Hematopoietic multipotent progenitor cell (in vitro differentiated cells): ENCODE measurements at regions not wholly inside any gene's neighbourhood (a gene's known extent, or its start where the extent isn't known, plus 50 kb on each side); places are given as distances from the start of the nearest gene placed in this dataset.

ENCODE experiments used
- DNase-seq, 3 donors: peaks; one replicate each; pipeline ENCODE4 v3.0.0-alpha.2; 2011 to 2015; ENCODE audit warnings: low read depth in 2 of 3, low spot score in 2 of 3

DNA sequence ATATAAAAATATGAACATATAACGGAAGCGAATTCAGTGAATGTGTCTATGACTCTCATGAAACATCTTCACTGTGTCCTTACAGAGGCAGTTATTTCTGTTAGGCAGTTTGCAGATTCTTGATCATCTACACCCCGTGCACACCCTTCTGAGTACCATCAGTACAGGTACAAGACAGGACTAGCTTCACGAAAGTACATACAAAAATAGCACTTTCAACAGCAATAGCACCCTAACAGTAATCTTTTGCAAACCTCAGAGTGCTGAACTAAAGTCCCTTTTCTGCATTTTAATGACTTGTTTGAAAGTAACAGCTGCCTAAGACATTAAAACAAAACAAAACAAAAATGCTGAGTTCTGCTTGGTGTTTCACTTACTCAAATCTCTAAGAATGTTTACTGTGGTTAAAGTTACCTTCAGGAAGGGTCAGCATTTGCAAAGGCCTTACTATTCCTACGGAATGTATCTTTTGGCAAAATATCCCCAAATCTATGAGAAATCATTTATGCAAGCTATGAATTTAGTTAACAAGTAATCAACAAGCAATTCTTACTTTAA, 104.1 kb downstream of the CNTN3 start:
- no peak for DNase-seq

DNA sequence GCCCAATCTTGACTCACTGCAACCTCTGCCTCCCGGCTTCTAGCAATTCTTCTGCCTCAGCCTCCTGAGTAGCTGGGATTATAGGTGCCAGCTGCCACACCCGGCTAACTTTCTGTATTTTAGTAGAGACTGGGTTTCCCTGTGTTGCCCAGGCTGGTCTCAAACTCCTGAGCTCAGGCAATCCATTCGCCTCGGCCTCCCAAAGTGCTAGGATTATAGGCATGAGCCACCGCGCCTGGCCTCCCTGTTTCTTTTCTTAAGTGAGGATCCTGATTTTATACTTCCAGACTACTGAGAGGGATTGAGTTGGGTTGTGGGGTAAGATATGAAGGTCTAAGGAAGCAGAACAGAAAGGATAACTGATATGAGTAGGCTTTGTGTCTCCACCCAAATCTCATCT, 106.8 kb downstream of the CNTN3 start:
- no peak for DNase-seq

DNA sequence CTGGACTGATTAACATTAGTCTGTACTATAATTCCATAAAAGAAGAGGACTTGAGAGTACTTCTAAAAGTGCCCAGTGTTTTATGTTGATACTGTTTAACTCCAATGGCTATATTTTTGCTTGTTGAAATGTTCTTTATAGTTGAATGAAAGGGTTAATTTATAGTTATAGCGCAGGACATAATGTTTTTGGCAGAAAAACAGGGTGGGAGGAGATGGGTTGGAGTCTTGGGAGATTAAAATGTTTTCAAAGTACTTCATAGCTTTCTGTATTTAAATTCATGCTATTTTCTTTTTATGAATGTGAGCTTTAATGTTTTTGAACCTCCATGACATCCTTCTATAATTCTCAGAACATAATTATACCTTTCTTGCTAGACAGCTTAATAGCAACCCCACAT, 108.2 kb downstream of the CNTN3 start:
- DNase-seq: no peak

DNA sequence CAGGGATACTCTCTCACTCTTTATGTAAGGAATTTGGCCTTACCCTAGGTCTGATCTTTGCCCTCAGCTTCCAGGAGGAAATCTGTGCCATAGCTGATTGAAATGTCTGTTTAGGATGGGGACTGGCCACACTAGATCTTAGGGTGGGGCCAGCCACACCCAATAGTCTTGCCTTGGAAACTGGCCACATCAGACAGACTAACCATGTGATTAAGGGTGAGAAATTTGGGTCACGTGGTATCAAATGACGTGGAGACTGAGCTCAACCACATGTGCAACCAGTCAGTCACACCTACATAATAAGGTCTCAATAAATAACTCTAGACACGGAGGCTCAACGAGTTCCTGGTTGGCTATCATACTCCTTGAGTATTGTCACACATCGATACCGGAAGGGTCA, 113.5 kb downstream of the CNTN3 start:
- DNase-seq: no peak

DNA sequence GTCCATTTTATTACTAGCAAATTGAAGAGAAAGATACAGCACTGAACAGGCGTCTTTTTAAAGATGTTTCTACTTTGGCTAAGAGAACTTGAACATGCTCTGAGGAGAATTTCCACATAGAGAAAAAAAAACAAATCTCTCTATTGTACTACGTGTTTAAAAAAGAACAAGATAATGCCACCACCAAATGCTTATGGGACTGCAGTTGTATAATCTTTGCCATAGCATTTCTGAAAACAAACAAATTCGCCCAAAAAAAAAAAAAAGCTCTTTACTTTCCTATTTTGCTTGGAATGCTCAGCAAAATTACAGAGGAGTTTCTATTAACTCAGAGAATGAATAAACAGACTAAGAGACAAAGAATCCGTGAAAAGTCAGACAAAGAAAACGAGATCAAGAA, 114.2 kb downstream of the CNTN3 start:
- no peak for DNase-seq

DNA sequence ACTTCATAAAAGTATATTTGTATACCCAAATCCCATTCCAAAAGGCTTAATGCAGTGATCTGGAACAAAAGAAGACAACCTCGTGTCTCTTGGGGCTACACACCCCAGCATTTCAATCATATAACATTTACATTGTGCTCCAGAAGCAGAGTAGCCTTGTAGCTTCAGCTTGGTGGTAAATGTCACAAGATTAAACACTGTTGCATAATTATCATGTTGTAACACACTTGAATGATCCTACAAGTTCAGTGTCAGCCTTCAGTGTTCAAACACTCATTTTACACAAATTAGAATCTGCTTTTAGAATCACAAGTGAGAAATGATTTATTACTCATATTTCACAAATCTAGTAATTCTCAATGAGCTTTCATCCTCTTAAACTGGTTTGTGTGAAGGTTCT, 122.6 kb downstream of the CNTN3 start:
- no peak for DNase-seq

DNA sequence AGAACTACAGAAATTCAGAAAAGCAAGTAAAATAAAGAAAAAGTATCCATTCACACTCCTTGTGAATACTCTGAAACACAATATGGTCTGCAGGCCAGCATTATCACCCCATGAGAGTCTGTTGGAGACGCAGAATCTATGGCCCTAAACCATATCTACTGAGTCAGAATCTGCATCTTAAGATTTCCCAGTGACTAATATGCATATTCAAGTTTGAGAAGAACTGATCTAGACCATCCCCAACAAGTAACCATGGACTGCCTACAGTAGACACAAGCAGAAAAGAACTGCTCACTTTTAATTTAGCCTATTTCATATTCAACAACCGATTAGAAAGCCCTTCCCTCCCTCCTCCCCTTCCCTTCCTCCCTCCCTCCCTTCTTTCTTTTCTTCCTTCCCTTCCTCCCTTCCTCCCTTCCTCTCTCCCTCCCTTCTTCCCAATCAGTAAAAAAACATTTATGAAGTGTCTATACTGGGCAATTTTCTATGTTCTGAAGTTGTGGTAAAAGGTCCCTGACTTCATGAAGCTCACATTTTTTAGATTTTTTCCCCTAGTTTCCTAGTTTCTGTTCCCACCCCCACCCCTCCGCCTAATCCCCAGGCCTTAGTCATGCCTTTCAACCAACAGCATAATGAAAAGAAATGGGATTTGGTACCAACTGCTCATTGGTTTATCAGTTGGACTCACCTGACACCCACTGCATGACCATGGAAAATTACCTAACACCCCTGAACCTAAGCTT, 125.2 kb downstream of the CNTN3 start:
- DNase-seq: no peak

DNA sequence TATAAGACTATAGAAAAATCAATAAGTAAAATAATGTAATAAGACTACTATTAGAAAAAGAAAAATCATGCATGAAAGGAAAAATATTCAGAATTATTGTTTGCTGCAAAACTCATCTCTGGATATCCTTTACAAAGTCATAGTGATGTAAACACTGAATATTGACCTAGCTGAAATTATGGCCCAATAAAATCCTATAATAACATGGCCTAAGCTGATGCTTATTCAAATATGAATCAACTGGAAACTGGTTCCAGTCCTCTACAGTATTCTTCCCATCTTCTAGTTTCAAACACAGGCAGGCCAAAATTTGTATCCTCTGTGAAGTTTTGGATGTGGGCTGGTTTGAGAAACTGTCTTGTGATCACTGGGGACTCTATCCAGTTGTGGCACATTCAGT, 134.5 kb downstream of the CNTN3 start:
- no peak for DNase-seq

DNA sequence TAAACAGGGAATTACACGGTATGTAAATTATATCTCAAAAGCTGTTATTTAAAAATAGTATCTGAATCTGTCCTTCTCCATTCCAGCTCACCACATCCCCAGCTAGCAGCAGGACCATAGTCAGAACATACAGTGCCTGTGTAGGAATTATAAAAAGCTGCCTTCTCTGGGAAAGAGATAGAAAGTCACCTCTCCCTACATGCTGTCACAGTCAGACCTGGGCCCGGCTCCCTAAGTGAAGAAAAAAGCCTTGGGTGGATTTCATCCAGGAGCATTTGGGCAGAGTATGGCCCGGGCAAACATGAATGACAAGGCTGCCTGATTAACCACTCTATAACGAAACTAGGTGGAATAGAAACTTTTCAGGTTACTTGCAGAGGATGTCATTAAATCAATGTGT, 144.1 kb downstream of the CNTN3 start:
- DNase-seq: no peak

DNA sequence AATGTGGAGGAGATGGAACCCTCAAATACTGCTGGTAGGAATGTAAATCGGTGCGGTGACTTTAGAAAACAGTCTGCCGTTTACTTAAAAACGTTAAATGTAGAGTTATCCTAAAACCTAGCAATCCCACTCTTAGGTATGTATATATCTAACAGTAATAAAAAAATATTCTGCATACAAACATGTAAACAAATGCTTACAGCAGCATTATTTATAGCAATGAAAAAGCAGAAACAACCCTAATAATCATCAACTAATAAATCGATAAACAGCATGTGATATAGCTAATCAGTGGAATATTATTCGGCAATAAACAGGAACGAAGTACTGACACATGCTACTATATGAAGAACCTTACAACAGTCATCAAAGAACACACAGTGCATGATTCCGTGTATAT, 144.7 kb downstream of the CNTN3 start:
- DNase-seq: no peak

DNA sequence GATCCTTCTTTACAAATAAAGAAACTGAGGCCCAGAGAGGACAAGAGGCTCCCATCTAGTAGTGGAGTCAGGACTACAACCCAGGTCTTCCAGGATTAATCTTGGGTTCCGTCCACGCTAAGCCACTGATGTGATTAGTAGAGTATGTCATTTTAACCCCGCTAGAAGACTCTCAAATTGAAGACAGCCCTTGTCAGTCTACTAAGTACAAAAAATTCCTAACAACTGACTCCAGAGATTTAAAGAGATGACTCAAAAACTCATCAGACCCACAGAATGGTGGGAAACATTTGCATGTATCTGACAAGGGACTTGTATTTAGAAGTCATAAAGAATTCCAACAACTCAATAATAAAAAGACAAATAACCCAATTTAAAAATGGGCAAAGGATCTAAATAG, 145.3 kb downstream of the CNTN3 start:
- DNase-seq: no peak

DNA sequence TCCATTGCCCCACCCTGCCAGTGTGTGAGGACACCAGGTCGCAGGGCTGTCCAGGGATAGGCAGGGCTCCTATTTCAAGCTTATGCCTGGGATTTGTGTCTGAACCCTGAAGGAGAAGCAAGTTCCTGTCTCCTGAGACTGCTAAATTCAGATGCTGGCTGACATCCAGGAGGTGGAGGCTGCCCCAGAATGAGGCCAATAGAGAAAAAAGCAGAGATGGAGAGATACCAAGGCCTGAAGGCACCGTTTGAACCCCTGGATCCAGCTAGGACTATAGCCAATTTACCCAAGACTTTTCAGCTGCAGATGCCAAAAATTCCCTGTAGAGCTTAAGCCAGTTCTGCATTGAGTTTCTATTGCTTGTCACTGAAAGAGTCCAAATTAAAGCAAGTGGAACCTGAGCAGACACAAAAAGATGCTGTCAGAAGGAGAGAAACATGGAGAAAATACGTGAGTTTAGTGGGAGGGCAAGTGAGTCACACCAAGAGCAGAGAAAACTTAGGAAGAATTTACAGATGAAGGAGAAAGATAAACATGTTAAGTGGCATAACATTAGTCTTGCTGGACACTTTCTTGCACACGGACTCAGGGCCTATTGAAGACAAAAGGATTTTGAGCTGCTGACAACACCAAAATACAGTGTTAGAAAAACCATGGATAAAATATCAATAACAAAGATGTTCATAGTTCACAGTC, 148.6 kb downstream of the CNTN3 start:
- DNase-seq: no peak

DNA sequence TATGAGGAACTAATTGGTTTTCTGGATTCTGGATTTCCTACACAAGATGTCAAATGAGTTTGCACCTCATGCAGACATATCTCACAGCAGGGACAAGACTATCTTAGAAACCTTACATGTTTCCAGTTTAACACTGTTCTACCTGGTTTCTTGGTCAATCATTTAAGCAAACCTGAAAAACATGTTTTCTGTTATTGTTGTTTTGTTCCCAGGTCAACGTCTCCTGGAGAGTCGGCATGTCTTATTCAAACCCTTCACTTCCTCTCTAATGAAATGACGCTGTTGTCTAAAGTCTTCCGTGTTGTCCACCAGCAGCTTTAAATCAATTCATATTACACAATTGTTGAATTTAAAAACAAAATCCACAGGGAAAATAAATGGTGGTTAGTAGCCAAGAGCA, 150.9 kb downstream of the CNTN3 start:
- DNase-seq: no peak

DNA sequence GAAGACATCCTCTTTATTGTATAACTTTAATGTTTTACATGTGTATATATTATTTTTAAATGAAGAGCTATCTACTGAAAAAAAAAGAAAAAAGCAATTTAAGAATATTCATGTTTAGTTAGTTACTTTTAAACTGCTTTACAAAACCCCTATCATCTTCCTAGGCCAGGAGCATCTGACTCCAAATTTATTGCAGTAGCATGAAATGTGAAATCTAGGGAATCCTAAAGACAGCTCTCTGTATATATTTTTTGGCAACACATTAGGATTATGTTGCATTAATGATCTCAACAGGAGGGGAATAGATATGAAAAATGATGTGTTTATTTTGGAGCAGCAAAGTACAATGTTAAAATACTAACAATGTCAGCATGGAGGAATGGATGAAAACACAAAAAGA, 158.3 kb downstream of the CNTN3 start:
- DNase-seq: no peak

DNA sequence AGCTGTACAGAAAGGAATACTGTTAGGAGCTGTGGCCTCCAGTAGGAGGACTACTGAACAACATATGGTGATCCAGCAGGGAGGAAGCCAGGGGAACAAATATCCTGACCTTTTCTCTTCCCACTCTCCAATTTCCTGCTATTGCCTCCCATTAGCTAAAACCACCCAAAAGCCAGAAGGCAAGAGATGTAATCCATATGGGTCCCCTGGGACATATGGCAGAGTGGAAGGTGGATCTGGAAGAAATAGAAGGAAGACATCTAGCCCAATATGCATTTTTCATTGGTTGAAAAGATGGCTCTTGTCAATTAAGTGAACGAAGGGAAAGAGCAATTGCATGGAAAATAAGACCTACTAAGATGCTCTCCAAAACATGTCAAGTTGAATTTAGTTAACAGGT, 167.2 kb downstream of the CNTN3 start:
- no peak for DNase-seq

DNA sequence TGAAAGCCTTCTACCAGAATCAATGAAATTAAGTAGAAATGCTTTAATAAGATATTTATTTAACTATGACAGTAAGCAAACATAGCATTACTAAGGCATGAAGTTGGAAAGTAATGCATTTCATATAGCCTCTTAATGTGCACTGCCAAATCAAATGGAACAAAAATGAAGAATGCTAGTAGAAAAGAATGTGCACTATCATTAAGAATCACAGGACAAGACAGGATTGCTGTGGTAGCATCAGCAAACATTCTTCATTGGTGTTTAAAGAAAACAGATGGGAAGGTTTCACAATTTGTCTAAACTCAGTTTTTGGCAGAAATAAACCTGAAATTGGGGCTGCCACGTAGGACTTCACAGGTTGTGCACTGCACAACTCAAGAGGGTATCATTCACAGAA, 168.9 kb downstream of the CNTN3 start:
- no peak for DNase-seq

DNA sequence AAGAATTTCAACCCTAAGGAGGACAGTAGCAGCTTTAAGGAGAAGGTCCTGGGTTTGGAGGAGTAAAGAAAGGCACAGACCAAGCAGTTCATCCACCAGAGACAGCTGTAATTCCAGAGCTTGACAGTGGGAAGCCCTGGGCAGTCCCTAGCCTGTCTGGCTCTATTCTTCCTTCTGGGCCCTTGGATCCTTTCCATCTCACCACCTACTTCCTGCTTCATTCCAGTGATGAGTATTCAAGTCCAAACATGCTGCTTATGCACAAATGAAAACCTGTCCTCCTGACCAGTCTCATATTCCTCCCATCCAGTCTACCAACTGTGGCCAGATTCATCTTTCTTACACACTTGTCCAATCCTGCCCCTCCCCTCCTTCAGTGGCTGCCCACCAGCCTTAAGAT, 171.4 kb downstream of the CNTN3 start:
- DNase-seq: no peak

DNA sequence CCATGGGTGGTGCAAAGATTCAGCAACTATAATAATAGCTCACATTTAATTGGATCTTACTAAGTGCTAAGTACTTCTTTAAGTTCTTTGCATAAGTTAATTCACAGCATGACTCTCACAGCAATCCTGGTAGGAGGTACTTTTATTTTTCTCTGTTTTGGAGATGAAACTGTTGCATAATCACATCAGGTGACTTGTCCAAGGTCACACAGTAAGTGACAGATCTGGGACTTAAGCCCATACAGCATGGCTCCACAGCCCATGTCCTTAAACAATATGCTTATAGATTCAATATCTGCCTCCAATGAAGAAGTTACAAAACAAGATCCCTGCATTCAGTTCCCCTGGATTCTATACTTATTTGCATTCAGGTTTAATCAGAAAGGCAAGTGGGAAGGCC, 171.8 kb downstream of the CNTN3 start:
- no peak for DNase-seq

DNA sequence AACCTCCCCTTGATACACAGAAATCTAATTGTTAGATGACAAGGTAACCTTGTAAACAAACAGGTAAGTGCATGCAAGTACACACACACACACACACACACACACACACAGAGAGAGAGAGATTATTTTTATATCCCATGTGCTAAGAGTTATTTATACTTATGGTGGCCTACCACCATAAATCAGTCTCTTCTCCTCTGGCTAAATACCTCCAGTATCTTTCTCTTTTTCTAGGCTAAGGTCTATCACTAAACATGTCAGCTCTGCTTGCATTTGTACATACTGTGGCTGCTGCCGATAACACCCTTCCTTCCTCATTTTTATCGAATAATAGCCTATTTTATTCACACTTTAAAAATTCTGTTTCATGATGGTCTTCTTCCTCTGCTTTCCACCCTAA, 172.4 kb downstream of the CNTN3 start:
- DNase-seq: no peak

DNA sequence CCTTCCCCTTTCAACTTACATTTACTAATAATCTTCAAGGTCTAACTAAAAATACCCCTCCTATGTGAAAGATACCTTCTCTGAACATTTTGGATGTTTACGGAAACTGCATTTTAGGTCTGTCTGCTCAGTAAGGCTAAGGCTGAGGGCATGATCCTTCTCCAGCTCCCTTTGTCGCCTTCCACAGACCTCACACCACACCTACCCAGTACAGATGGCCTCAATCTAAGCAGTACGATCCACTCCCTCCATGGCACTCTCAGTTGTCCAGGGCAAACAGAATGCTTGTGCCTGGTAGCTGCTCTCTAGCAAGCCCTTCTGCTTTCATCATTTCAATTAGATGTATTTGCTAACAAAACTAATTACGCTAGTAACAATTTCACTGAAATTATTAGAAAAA, 178.3 kb downstream of the CNTN3 start:
- DNase-seq: no peak

DNA sequence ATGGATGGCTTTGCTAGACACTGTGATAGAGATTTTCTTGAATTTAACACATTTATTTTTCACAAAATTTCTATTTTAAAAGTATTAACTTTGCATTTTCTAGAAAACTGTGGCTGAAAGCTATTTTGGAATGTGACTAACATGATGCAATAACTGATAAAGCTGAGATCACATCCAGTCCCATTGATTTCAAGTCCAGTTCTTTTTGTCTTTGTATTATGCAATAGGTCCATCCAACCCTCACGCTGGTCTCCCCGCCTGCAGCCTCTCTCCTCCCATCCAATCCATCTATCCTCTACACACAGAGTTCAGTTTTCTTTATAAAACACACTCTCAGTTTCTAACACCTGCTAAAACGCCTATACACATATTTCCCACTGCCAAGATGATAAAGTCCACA, 178.8 kb downstream of the CNTN3 start:
- no peak for DNase-seq

DNA sequence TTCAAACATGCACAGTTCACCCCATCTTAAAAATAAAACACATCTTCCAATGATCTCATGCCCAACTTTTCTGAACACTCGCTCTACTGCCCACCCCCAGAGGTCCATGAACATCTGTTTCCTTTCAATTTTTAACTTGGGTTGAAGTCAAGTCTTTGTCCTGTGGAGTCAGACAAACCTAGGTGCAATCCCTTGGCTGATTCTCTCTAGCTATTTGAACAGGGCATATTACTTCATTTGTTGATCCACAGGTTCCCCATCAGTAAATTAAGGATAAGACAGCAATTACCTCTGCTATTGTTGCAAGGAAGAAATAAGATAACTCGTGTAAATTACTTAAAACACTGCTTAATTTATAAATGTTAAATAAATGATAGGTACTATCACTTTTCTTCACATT, 180.1 kb downstream of the CNTN3 start:
- DNase-seq: no peak
